ENCODE measurements at regions not wholly inside any gene's neighbourhood (a gene's known extent, or its start where the extent isn't known, plus 50 kb on each side); places are given as distances from the start of the nearest gene placed in this dataset.

- TF ChIP-seq CTCF (IDR thresholded peaks at IDR 0.05) (no peak), POLR2A (IDR thresholded peaks at IDR 0.05) (no peak)
Measured at GRCh38 chr12:83659321-83659720, 972.6 kb downstream of the TMTC2 start.
